DOHH2 (cell line): ENCODE measurements at regions not wholly inside any gene's neighbourhood (a gene's known extent, or its start where the extent isn't known, plus 50 kb on each side); places are given as distances from the start of the nearest gene placed in this dataset.

Experiments
- EZH2phosphoT487 ChIP-seq: fragments of 200-600 bp; sonication (generic); IDR thresholded peaks from 2 replicates; pipeline ENCODE4 v1.6.1; 2017; ENCODE audit warnings: borderline replicate concordance, mild to moderate bottlenecking, antibody characterized with exemption, low read length, moderate library complexity, mixed read lengths
- TF ChIP-seq, protein P1 (sequence below): fragments of 200-600 bp; sonication (generic); IDR thresholded peaks from one replicate; pipeline ENCODE4 v1.5.1; 2014; ENCODE audit warnings: antibody characterized with exemption, mild to moderate bottlenecking, low read depth, low read length; ENCODE audit not compliant: poor library complexity, severe bottlenecking

DNA sequence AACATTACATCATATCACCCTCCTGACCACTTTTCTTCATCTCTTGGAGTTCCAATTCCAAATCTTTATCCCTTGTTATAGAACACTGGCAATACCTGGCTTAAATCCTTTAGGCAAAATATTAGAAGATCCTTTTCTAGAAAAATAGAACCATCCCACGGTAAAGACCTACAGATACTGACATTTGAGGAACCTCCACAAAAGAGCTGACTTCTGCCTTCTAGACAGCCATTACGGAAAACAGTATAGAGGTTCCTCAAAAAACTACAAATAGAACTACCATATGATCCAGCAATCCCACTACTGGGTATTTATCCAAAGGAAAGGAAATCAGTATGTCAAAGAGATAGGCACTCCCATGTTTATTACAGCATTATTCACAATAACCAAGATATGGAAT, 241.7 kb upstream of the AMIGO2 start:
- TF ChIP-seq, protein P1, sequence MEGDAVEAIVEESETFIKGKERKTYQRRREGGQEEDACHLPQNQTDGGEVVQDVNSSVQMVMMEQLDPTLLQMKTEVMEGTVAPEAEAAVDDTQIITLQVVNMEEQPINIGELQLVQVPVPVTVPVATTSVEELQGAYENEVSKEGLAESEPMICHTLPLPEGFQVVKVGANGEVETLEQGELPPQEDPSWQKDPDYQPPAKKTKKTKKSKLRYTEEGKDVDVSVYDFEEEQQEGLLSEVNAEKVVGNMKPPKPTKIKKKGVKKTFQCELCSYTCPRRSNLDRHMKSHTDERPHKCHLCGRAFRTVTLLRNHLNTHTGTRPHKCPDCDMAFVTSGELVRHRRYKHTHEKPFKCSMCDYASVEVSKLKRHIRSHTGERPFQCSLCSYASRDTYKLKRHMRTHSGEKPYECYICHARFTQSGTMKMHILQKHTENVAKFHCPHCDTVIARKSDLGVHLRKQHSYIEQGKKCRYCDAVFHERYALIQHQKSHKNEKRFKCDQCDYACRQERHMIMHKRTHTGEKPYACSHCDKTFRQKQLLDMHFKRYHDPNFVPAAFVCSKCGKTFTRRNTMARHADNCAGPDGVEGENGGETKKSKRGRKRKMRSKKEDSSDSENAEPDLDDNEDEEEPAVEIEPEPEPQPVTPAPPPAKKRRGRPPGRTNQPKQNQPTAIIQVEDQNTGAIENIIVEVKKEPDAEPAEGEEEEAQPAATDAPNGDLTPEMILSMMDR: no peak
- TF ChIP-seq EZH2phosphoT487: no peak
